ENCODE measurements at regions not wholly inside any gene's neighbourhood (a gene's known extent, or its start where the extent isn't known, plus 50 kb on each side); places are given as distances from the start of the nearest gene placed in this dataset.
"Not testable (repeated sequence)": the region's sequence is repeated elsewhere in the genome, so short reads cannot be mapped to it uniquely, and the experiment has no call there.

- no peak for DNase-seq (ENCODE audit: low spot score)
Observed at GRCh38 chr1:213464786-213465460, 413.9 kb downstream of the RPS6KC1 start.

- no peak for DNase-seq (ENCODE audit: low spot score)
Observed at GRCh38 chr1:213466541-213466940, 415.5 kb downstream of the RPS6KC1 start.

DNA sequence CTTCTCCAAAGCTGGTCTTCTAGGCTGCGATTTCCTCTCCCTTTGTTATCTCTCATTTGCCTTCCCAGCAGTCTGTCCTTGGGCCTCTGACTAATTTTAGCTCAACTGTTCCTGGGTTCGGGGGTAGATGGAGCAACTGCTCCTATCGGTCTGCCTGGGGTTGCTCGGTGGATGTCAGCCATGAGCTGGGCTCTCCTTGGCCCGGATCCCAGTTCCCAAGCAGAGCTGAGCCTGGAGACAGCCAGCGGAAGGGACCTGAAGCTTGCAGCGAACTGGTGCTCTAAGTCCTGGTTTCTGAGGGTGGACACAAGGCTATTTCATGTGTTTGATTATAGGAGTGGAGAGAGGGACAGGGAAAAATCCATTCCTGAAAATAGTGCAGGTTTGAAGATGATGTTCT is 423.0 kb downstream of the RPS6KC1 start:
- no peak for DNase-seq (ENCODE audit: low spot score)

DNA sequence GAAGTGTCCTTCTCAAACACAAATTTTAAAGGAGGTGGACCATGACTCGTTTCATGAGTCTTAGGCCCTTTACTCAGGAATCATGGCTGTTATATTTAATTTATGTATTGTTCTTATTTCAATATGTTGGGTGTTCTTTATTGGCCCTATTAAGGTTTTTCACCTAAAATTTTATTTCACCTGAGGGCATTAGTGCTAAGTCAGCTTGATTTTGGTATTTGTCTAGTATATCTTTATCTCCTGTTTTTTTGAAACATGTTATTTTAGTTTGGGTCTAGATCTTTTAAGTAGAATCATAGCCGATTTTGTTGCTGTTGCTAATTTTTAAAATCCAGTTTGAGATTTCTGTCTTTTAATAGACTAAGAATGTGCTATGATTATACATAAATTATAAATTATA is 430.4 kb downstream of the RPS6KC1 start:
- DNase-seq (ENCODE audit: low spot score) = no peak

DNA sequence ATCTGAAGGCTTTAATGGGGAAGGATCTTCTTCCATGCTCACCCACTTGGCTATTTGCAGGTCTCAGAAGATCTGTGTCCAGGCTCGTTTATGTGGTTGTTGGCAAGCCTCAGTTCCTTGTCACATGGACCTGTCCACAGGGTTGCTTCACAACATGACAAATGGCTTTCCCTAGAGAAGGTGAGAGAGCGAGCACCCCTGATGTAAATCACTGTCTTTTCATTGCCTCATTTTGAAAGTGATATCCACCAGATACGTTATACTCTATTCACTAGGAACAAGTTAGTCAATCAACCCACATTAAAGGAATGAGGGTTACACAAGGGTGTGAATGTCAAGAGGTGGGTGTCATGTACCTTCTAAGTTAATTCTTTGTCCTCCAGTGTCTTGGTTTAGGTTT is 433.3 kb downstream of the RPS6KC1 start:
- DNase-seq (ENCODE audit: low spot score) = no peak

DNA sequence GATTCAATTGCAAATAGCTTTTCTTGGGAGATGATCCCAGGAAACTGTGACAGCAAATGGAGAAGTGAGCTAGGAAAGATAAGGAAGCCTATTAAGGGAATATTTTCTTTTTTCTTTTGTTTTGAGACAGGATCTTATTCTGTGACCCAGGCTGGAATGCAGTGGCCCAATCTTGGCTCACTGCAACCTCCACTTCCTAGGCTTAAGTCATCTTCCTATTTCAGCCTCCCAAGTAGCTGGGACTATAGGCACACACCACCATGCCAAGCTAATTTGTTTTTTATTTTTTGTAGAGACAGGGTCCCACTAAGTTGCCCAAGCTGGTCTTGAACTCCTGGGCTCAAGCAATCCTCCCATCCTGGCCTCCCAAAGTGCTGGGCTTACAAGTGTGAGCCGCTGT is 433.7 kb downstream of the RPS6KC1 start:
- DNase-seq (ENCODE audit: low spot score) = no peak

DNA sequence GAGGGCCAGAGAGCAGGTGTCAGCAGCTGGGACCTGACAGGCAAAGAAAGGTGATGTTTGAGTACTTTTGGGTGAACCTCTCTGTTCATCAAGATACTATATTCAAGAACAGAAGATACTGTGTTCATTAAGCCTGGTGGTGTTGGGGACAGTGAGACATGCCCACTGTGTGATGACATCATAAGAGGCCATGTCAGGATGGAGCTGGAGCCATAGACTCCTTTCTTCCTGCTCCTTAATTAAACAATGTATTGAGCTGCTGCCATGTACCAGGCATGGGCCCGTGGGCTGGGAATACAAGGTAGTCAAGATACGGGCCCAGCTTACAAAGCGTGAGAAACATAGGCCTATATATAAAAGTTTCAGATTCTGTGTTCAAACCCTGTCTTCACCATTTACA is 435.4 kb downstream of the RPS6KC1 start:
- no peak for DNase-seq (ENCODE audit: low spot score)

DNA sequence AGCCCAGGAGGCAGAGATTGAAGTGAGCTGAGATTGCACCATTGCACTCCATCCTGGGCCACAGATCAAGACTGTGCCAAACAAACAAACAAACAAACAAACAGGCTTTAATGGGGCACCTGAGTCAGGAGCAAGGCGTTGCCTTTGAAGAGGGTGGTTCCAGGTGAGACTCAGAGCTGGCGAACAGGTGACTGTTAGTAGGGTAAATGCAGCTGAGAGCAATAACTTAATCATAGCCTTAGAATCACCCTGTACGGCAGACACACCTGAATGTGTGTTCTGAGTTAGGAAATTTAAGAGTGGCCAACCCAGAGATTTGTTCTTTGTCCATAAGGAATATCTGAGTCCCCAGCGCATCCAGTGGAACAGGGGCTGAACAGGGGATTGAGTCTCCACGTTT is 440.4 kb downstream of the RPS6KC1 start:
- DNase-seq (ENCODE audit: low spot score) = no peak

DNA sequence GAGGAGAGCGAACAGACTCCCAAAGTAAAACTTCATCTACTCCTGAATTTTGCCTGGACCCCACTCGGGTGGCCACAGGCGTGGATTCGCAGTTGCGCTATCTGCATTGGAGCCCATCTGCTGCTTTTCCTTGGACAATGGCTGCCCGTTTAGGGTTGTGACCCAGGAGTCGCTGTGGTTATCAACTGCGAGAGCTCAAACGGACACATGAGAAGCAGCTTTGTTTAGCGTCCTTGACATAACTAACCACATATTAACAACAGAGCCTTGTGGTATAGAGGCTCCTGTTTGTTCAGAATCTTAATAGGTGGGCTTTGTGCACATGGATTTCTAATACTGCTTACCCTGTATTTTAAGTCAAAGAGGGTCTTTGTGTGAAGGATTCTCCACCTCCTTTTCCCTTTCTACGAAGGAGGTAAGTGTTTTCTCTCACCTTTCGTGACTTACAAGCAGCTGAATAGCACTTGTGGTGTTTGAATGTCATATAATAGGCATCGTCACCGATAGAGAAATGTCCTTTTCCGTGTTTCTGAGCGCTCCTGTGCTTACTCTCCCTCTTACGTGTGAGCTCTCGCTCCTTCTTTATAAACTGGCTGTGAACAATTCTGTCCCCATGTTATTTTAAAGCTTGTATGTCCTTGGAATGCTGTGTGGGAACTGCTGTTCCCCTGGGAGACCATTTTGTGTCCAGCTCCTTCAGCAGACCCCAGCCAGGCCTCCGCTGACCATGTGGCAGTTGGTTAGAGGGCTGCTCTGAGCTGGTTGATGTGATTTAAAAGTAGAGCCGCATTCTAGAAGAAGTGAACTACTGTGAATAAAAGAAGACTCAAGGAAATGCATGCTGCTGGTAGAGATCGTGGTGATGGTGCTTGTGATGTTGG is 441.4 kb downstream of the RPS6KC1 start:
- peak; percentile 38 for DNase-seq (ENCODE audit: low spot score)

GRCh38 chr1:213499444-213499843 is 448.4 kb downstream of the RPS6KC1 start:
- no peak for DNase-seq (ENCODE audit: low spot score)

DNA sequence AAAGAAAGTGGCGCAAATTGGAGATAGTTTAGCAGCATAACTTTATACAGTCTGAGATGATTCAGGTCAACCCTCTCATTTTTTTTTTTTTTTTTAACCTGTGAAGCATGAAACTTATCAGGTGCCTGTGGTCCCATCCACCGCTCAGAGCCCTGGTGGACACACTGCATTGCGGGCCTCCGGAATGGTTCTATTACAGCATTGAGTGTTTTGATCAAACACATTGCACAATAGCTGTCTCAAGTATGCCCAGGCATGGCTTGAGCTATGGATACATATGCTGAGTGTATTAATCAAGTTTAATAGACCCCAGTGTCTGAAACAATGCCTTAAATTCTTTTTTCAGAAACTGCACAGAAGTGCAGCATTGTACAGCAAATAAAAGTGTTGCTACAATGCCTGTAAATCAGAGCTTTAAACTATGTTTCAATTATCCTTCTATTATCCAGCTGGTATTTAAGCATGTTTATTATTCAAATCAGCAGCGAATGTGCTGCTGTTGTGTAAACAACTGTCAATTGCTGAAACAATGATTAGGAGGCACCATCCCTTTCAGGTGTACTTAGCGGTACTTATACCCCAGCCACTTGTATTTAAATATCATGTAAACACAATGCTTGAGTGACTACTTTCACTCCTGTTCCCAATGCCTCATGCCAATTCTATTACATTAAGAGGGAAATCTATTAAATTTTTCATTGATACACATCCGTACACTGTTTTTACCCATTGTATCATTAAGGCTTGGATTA is 456.6 kb downstream of the RPS6KC1 start:
- DNase-seq (ENCODE audit: low spot score) = no peak

GRCh38 chr1:213511173-213511572 is 460.1 kb downstream of the RPS6KC1 start:
- DNase-seq (ENCODE audit: low spot score) = no peak

DNA sequence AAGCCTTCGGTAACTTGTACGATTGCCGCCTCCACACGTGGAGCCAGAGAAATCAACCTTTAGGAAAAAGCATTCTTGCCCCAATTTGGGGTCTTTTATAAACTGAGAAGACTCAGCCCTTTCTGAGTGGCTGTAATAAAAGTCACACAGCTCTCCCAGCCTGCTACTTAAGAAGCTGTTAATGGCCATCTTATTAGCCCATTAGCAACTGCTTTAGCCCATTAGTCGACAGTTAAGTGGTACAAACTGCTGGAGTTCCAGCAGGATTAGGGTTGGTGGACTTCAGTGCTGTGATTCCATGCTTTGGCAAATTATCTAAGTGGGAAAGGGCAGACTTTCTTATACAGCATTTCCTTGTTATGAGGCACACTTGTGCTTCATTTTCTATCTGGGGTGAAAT is 461.3 kb downstream of the RPS6KC1 start:
- no peak for DNase-seq (ENCODE audit: low spot score)

- DNase-seq (ENCODE audit: low spot score) = no peak
Observed at GRCh38 chr1:213513006-213513405, 462.0 kb downstream of the RPS6KC1 start.

DNA sequence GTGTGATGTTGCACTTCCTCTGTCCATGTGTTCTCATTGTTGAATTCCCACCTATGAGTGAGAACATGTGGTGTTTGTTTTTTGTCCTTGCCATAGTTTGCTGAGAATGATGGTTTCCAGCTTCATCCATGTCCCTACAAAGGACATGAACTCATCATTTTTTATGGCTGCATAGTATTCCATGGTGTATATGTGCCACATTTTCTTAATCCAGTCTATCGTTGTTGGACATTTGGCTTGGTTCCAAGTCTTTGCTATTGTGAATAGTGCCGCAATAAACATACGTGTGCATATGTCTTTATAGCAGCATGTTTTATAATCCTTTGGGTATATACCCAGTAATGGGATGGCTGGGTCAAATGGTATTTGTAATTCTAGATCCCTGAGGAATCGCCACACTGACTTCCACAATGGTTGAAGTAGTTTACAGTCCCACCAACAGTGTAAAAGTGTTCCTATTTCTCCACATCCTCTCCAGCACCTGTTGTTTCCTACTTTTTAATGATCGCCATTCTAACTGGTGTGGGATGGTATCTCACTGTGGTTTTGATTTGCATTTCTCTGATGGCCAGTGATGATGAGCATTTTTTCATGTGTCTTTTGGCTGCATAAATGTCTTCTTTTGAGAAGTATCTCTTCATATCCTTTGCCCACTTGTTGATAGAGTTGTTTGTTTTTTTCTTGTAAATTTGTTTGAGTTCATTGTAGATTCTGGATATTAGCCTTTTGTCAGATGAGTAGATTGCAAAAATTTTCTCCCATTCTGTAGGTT is 463.6 kb downstream of the RPS6KC1 start:
- not testable (repeated sequence) for DNase-seq (ENCODE audit: low spot score)

DNA sequence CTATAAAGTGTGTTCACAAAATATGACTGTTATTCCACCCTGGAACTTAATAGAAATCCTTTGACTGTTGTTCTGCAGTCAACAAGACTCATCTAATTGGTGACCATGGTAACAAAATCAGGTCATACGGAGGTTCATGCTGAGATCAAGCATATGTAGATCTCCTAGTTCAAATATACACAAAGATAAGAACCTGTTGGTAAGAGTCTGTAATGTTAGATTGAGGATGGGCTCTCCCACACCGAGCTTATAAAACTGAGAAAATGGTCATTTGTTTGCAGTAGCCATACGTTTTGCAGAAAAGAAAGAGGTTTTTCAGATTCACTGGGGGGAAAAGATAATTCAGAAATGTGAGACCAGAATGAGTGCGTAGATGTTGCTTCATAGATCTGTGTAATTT is 468.1 kb downstream of the RPS6KC1 start:
- DNase-seq (ENCODE audit: low spot score) = no peak

DNA sequence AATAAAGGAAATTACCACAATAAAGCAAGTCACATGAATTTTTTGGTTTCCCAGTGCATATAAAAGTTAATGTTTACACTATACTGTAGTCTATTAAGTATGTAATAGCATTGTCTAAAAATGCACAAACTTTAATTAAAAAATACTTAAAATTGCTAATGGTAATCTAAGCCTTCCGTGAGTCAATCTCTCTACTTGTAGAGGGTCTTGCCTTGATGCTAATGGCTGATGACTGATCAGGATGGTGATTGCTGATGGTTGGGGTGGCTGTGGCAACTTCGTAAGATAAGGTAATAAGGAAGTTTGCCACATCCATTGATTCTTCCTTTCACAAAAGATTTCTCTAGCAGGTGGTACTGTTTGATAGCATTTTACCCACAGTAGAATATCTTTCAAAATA is 466.6 kb upstream of the PROX1 start:
- no peak for DNase-seq (ENCODE audit: low spot score)

DNA sequence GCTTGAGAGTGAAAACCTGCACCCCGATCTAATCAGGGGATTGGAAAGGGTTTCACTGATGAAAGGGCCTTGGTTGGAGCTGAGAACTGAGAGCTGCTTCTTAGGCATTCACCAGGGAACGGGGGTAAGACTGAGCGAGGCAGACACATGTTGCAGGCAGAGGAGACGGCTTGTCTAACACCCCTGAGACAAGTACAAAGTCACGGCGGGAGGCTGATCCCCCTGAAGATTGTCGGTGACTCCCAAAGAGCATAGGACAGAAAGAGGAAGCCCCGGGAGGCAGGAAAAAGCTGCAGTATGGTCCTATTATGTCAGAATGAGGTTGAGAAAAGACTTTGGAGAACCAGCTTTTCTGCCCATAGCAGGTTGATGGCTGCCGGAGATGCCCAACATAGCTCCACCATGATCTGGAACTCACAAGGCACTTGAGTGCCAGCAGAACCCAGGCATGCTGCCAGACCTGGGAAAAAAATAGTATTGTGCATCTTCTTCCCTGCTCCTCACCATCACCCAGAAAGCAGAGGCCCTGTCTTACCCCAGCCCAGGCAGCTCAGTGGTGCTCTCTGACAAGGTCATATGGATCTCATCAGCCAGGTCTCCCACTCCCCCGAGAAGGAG is 463.9 kb upstream of the PROX1 start:
- DNase-seq (ENCODE audit: low spot score) = no peak

GRCh38 chr1:213526306-213526705 is 461.5 kb upstream of the PROX1 start:
- no peak for DNase-seq (ENCODE audit: low spot score)

DNA sequence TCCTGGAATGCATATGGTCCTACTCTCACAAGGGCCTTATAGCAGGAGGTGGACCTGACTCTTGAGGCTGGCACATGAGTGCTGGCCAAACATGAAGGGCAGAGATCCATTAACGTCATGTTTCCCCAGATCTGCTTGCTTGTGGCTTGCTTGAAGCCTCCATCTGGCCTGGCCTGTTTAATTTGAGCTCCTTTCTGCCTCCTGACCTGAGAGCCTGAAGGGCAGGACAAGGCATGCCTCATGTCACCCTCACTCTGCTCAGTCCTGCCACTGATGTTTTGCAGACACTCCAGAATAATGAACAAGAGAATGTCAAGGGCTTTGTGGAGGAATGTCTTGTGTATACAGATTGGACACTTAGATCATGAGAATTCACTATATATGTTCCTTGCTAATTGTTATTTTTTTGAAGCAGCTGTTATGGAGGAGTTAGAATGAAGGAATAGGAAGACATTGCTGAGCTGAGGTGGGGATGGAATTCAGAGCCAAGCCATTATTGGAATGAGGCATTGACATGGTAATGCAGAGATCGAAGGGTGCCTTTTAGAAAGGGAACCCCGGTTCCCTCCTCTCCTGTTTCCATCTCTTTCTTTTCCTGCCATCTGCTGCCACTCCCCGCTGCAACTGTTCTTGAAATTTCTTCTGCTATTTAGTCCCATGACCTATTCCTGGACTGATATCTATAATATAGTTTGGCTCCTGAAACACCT is 457.0 kb upstream of the PROX1 start:
- no peak for DNase-seq (ENCODE audit: low spot score)
